ENCODE measurements at regions not wholly inside any gene's neighbourhood (a gene's known extent, or its start where the extent isn't known, plus 50 kb on each side); places are given as distances from the start of the nearest gene placed in this dataset.

DNA sequence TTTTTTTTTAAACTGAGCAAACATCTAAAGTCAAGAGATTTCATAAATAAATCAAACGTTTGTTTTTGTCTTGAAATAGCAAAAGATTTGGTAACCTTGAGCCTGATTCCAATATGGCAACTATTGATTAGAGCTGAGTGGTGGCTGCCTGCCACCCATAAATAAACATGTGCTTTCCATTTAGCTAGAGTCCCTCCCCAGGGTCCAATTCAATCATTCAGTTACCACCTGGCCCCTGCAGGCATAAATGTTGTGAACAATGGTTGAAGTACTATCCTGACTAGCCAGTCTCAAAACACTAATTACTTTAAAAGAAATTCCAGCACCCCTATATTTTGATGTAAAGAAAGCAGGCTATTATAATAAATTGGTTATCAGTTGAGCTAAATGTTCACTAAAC lies 129.7 kb upstream of the GRIP1 start:
- Histone ChIP-seq H3K4me3 (no peak overlapping the region), H3K36me3 (ENCODE audit: control insufficient read depth, insufficient read depth, low read length) (no peaks in the 10 kb centered on the region), H3K27ac (ENCODE audit: extremely low read depth, low read depth, low read length) (no peak overlapping the region), H3K4me1 (replicated peaks in 1 of 2; ENCODE audit: control insufficient read depth in 2 of 2, insufficient read depth in 2 of 2, low read length in 2 of 2) (no peaks in the 10 kb centered on the region), H3K9me3 (replicated peaks; ENCODE audit: control insufficient read depth, insufficient read depth, low read depth, low read length) (no peaks in the 10 kb centered on the region), H3K27me3 (ENCODE audit: control insufficient read depth in 2 of 2, insufficient read depth in 2 of 2, low read length in 2 of 2) (no peaks in the 10 kb centered on the region), H3K4me2 (ENCODE audit: insufficient read depth, low read length) (no peak overlapping the region), H4K20me1 (replicated peaks; ENCODE audit: control insufficient read depth, insufficient read depth, low read length) (no peaks in the 10 kb centered on the region), H3K9me1 (ENCODE audit: control insufficient read depth, insufficient read depth, low read length) (no peaks in the 10 kb centered on the region), H3K79me2 (ENCODE audit: control insufficient read depth, insufficient read depth, low read length) (no peaks in the 10 kb centered on the region), H2AFZ (ENCODE audit: low read depth, low read length) (no peak overlapping the region), H3K9ac (ENCODE audit: insufficient read depth in 1 of 2, low read depth in 2 of 2, low read length in 2 of 2) (no peak overlapping the region)
- intact Hi-C loops (cut with micrococcal nuclease) (no loop called here), in situ Hi-C loops (cut with MboI) (no loop called here)
- WGBS (ENCODE audit: insufficient coverage, low coverage, missing lambda C conversion rate) = 0% methylated on average over 1 of the region's 1 CpG
- TF ChIP-seq ETV6 (IDR thresholded peaks at IDR 0.05; ENCODE audit: borderline replicate concordance in 1 of 2, low read depth in 2 of 2, low read length in 1 of 2) (no peak), ETV6 (CRISPR knock-in tag; IDR thresholded peaks at IDR 0.05; ENCODE audit: borderline replicate concordance) (no peak), NFIC (IDR thresholded peaks at IDR 0.05) (no peak), ATF7 (IDR thresholded peaks at IDR 0.05) (no peak), ZKSCAN1 (IDR thresholded peaks at IDR 0.05; ENCODE audit: low read depth, low read length) (no peak), CREB1 (IDR thresholded peaks at IDR 0.05) (no peak), CREB1 (CRISPR knock-in tag; IDR thresholded peaks at IDR 0.05) (no peak), ZNF217 (CRISPR knock-in tag; IDR thresholded peaks at IDR 0.05) (no peak), TBP (optimal IDR thresholded peaks at IDR 0.05; ENCODE audit: low read depth, low read length) (no peak)
- TF ChIP-seq, protein P1, sequence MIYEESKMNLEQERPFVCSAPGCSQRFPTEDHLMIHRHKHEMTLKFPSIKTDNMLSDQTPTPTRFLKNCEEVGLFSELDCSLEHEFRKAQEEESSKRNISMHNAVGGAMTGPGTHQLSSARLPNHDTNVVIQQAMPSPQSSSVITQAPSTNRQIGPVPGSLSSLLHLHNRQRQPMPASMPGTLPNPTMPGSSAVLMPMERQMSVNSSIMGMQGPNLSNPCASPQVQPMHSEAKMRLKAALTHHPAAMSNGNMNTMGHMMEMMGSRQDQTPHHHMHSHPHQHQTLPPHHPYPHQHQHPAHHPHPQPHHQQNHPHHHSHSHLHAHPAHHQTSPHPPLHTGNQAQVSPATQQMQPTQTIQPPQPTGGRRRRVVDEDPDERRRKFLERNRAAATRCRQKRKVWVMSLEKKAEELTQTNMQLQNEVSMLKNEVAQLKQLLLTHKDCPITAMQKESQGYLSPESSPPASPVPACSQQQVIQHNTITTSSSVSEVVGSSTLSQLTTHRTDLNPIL (CRISPR knock-in tag; IDR thresholded peaks at IDR 0.05) = no peak
- no peak for ATAC-seq
- POLR2A ChIA-PET = interaction anchor here (0.8 to 1.6 kb wide), 2 partner anchors 15 to 1509 kb away, joined by 3 to 4 read pairs; no protein-coding TSS in a partner anchor
- DNase-seq (ENCODE audit: extremely low read depth in 1 of 4, low spot score in 3 of 4) = no peak
- FAIRE-seq = no peak
- no TSS peak for BruUV-seq (replicated peaks)
- CTCF ChIA-PET (ENCODE audit: low intra/inter-chr PET ratio) = no interaction called here

All from K562 (cell line).